HepG2 (cell line): ENCODE measurements at regions not wholly inside any gene's neighbourhood (a gene's known extent, or its start where the extent isn't known, plus 50 kb on each side); places are given as distances from the start of the nearest gene placed in this dataset.

Experiments
- ATAC-seq: fragments of 200-7000 bp; cut with Tn5 transposase; 3 replicates; pipeline ENCODE4 v1.9.1; 2020; ENCODE audit warnings: mild to moderate bottlenecking, moderate library complexity
- BruUV-seq: library from RNA; stranded (reverse); fragments of 400-500 nt; replicated peaks from 2 replicates; lab custom pipeline; 2021; lab: Mats Ljungman, UMichigan
- CTCF ChIA-PET: fragments of 300-600 bp; formaldehyde crosslinking; extraction: SDS; loops from one replicate; lab custom pipeline; 2021; ENCODE audit warnings: low total read pairs, inconsistent platforms, low intra/inter-chr PET ratio; lab: Yijun Ruan, JAX
- POLR2A ChIA-PET: fragments of 350-600 bp; sonication (Branson Sonifier 250); formaldehyde crosslinking; loops from one replicate; lab custom pipeline; 2020; ENCODE audit warnings: antibody characterized with exemption, inconsistent platforms; lab: Yijun Ruan, JAX
- DNase-seq: peaks from one replicate; pipeline ENCODE4 v3.0.0-alpha.2; 2015; ENCODE audit warnings: low spot score
- FAIRE-seq: peaks from 3 replicates; lab custom pipeline; 2011; peaks lifted over from hg19 to GRCh38; lab: Jason Lieb, UNC
- H2AFZ ChIP-seq: one replicate; pipeline ENCODE4 v1.6.1; 2011; ENCODE audit warnings: low read length, inconsistent platforms
- H3K27ac ChIP-seq: fragments of 300-600 bp; 3 replicates; pipeline ENCODE4 v1.8.0; 2011; ENCODE audit warnings: mixed run types, mild to moderate bottlenecking, mixed read lengths, low read length, inconsistent platforms; ENCODE audit not compliant: insufficient read depth; ENCODE audit errors: extremely low read length
- H3K27me3 ChIP-seq, 2 experiments: fragments of 200-600 bp in 1 of 2; 2 replicates in 1 of 2; 3 replicates in 1 of 2; pipeline versions ENCODE4 v1.6.0 to v1.8.0; 2011; ENCODE audit warnings: low read length in 2 of 2, mild to moderate bottlenecking in 2 of 2, moderate library complexity in 2 of 2, inconsistent platforms in 1 of 2; ENCODE audit not compliant: insufficient read depth in 2 of 2, control insufficient read depth in 1 of 2
- H3K36me3 ChIP-seq, 2 experiments: fragments of 200-600 bp in 1 of 2; replicated peaks in 1 of 2; 2 replicates in 1 of 2; 3 replicates in 1 of 2; pipeline versions ENCODE4 v1.5.1 to v1.8.0; 2011; ENCODE audit warnings: low read length in 2 of 2, inconsistent platforms in 1 of 2; ENCODE audit not compliant: insufficient read depth in 2 of 2, control insufficient read depth in 1 of 2
- H3K4me1 ChIP-seq: 2 replicates; pipeline ENCODE4 v1.5.1; 2012; ENCODE audit warnings: low read length, inconsistent platforms; ENCODE audit not compliant: insufficient read depth
- H3K4me2 ChIP-seq: 2 replicates; pipeline ENCODE4 v1.6.0; 2011; ENCODE audit warnings: low read depth, low read length, inconsistent platforms
- H3K4me3 ChIP-seq, 3 experiments: fragments of 200-600 bp in 1 of 3; sonication (generic), shearing (Covaris generic) in 1 of 3; replicated peaks in 1 of 3; 2 replicates each; pipeline ENCODE4 v1.5.1; 2011 to 2016; ENCODE audit warnings: low read length in 3 of 3, inconsistent platforms in 2 of 3, low read depth in 2 of 3, mild to moderate bottlenecking in 2 of 3, control low read depth in 1 of 3, mixed read lengths in 1 of 3; ENCODE audit not compliant: insufficient read depth in 1 of 3
- H3K79me2 ChIP-seq: one replicate; pipeline ENCODE4 v1.6.1; 2011; ENCODE audit warnings: low read length, inconsistent platforms; ENCODE audit not compliant: insufficient read depth
- H3K9ac ChIP-seq: 2 replicates; pipeline ENCODE4 v1.6.0; 2011; ENCODE audit warnings: mild to moderate bottlenecking, low read depth, low read length, inconsistent platforms; ENCODE audit not compliant: insufficient read depth
- H3K9me3 ChIP-seq: 2 replicates; pipeline ENCODE4 v1.5.1; 2012; ENCODE audit warnings: mild to moderate bottlenecking, low read length
- H4K20me1 ChIP-seq: 2 replicates; pipeline ENCODE4 v1.6.0; 2011; ENCODE audit warnings: inconsistent platforms, mild to moderate bottlenecking, low read length, moderate library complexity; ENCODE audit not compliant: insufficient read depth
- BRF2 ChIP-seq: sonication (generic); formaldehyde crosslinking; IDR thresholded peaks from 2 replicates; pipeline ENCODE4 v1.8.1; 2022; ENCODE audit warnings: mild to moderate bottlenecking, missing genetic modification reagents
- IRF2 ChIP-seq: IDR thresholded peaks from 2 replicates; pipeline ENCODE4 v1.6.1; 2018; ENCODE audit warnings: missing genetic modification reagents, missing compliant biosample characterization
- LCORL ChIP-seq, 2 experiments: fragments of 450-650 bp in 1 of 2; sonication (generic) in 1 of 2; formaldehyde crosslinking in 1 of 2; IDR thresholded peaks; 2 replicates each; pipeline versions ENCODE4 v1.5.0 to v1.6.1; 2017 to 2020; ENCODE audit warnings: antibody characterized with exemption in 1 of 2, missing genetic modification reagents in 1 of 2
- MLXIP ChIP-seq: sonication (generic); formaldehyde crosslinking; IDR thresholded peaks from 2 replicates; pipeline ENCODE4 v1.9.0; 2021; ENCODE audit warnings: missing genetic modification reagents, borderline replicate concordance
- NFAT5 ChIP-seq: sonication (generic); formaldehyde crosslinking; IDR thresholded peaks from 2 replicates; pipeline ENCODE4 v1.4.0; 2020; ENCODE audit warnings: missing genetic modification reagents
- ZNF205 ChIP-seq: IDR thresholded peaks from 2 replicates; pipeline ENCODE4 v1.6.1; 2018; ENCODE audit warnings: missing biosample characterization, missing genetic modification reagents
- ZNF556 ChIP-seq: sonication (generic); formaldehyde crosslinking; IDR thresholded peaks from 2 replicates; pipeline ENCODE4 v1.4.0; 2020; ENCODE audit warnings: mild to moderate bottlenecking, missing genetic modification reagents, borderline replicate concordance
- WGBS: methylation state at CpG from one replicate; pipeline ENCODE4 v1.1.6; 2017; ENCODE audit warnings: low lambda C conversion rate; 5-methylcytosine and 5-hydroxymethylcytosine counted together
- in situ Hi-C: cut with HindIII; loops from 2 replicates; pipeline ENCODE4 v1.10.0; 2017; ENCODE audit warnings: low pct_unique_long_range_greater_than_20kb; ENCODE audit not compliant: extremely low pct_ligation_motif_present
- intact Hi-C: fragments of 100-400 bp; cut with micrococcal nuclease; formaldehyde crosslinking; loops from one replicate; pipeline ENCODE4 v1.10.0; 2022; ENCODE audit not compliant: unreplicated experiment

GRCh38 chr2:2620604-2621003 is 289.5 kb upstream of the MYT1L start:
- in situ Hi-C loops (no loop called here), intact Hi-C loops (no loop called here)
- Histone ChIP-seq H3K36me3 (no peaks in the 10 kb centered on the region), H3K27me3 (peaks cover 0 to 9% of the 10 kb centered on the region in 2 experiments; a peak in 2 of 5 replicates), H3K79me2 (no peaks in the 10 kb centered on the region), H4K20me1 (no peaks in the 10 kb centered on the region), H3K4me3 (no peak overlapping the region), H3K4me2 (no peak overlapping the region), H3K9ac (no peak overlapping the region)
- no TSS peak for BruUV-seq
- ChIA-PET POLR2A (no interaction called here), CTCF (no interaction called here)
- FAIRE-seq (no peak), DNase-seq (no peak)
- WGBS, result 46% methylated on average over 7 of the region's 7 CpGs
- no peak for TF ChIP-seq ZNF556
- TF ChIP-seq, all 625 proteins: peak for 0
- ATAC-seq, result no peak
- no peaks in the 10 kb centered on the region for H3K9me3 ChIP-seq
- no peak overlapping the region for H2AFZ ChIP-seq
- H3K4me1 ChIP-seq, result no peaks in the 10 kb centered on the region
- H3K27ac ChIP-seq, result no peak overlapping the region

GRCh38 chr2:2619995-2620394 is 288.9 kb upstream of the MYT1L start:
- FAIRE-seq (no peak), ATAC-seq (no peak), DNase-seq (no peak)
- Histone ChIP-seq H3K79me2 (no peaks in the 10 kb centered on the region), H3K4me3 (no peak overlapping the region), H3K9me3 (no peaks in the 10 kb centered on the region), H3K27me3 (peaks cover 0 to 7% of the 10 kb centered on the region in 2 experiments; a peak in 2 of 5 replicates), H3K27ac (no peak overlapping the region), H3K9ac (no peak overlapping the region), H3K4me2 (no peak overlapping the region), H3K36me3 (no peaks in the 10 kb centered on the region), H2AFZ (no peak overlapping the region), H3K4me1 (no peaks in the 10 kb centered on the region), H4K20me1 (no peaks in the 10 kb centered on the region)
- 36% methylated on average over 8 of the region's 8 CpGs for WGBS
- in situ Hi-C loops, result no loop called here
- BruUV-seq, result no TSS peak
- intact Hi-C loops, result no loop called here
- POLR2A ChIA-PET, result no interaction called here
- CTCF ChIA-PET, result no interaction called here
- no peak for TF ChIP-seq LCORL (IDR thresholded peaks at IDR 0.05)
- TF ChIP-seq LCORL (CRISPR knock-in tag; IDR thresholded peaks at IDR 0.05), result no peak
- TF ChIP-seq NFAT5 (CRISPR knock-in tag), result no peak
- no peak for TF ChIP-seq MLXIP (CRISPR knock-in tag)
- TF ChIP-seq IRF2 (CRISPR knock-in tag), result no peak
- no peak for TF ChIP-seq BRF2 (CRISPR knock-in tag)
- no peak for TF ChIP-seq ZNF205
